CD4-positive, alpha-beta T cell treated with Interleukin-17A for 1 hour (primary cell): ENCODE measurements at regions not wholly inside any gene's neighbourhood (a gene's known extent, or its start where the extent isn't known, plus 50 kb on each side); places are given as distances from the start of the nearest gene placed in this dataset.
"Not testable (repeated sequence)": the region's sequence is repeated elsewhere in the genome, so short reads cannot be mapped to it uniquely, and the experiment has no call there.

Experiments
- DNase-seq: peaks from one replicate; pipeline ENCODE4 v3.0.0-alpha.2; 2020

GRCh38 chr1:195908121-195908520, 700.1 kb downstream of the KCNT2 start:
- no peak for DNase-seq

- no peak for DNase-seq
Measured at GRCh38 chr1:195903203-195903602, 705.0 kb downstream of the KCNT2 start.

GRCh38 chr1:195902779-195903178, 705.5 kb downstream of the KCNT2 start:
- DNase-seq: no peak

DNA sequence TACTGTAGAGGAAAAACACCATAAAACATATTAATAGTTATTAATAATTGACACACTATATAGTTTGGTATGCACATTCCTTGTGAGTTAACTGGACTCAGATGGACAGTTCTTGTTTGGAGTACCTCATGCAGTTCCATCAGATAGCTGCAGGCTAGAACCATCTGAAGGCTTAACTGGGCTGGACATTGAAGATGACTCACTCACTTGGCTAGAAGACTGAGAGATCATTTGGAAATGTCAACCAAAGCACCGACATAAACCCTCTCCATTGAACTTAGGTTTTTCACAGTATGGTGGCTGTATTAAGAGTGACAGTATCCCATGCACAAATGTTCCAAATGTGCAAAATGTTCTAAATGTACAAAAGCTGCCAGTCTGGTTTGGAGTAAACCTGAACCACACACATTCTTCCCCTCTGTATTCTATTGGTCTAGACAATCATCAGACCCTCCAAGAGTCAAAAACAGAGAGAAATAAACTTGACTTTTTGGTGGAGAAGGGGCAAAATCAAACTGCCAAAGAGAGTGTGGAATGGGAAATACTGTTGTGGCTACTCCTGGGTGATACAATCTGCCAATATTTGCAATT, 708.4 kb downstream of the KCNT2 start:
- DNase-seq: no peak

DNA sequence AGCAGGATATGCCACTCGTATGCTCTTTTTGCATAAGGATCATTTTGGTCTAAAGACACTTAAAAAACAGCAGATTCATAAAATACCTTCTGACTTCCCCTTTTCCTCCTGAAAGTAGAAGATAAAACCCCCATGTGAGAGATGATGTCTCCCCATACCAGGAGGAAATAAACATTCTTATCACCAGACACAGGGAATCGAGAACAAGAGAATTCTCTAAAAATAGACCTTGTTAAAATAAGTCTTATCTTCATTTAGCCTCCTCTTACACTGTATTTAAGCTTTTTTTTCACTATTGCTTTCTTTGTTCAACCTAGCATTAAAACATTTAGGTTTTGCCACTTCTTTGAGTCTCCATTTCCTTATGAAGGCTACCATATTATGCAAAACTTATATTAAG, 709.3 kb downstream of the KCNT2 start:
- no peak for DNase-seq

GRCh38 chr1:195898373-195898772, 709.9 kb downstream of the KCNT2 start:
- DNase-seq: no peak

DNA sequence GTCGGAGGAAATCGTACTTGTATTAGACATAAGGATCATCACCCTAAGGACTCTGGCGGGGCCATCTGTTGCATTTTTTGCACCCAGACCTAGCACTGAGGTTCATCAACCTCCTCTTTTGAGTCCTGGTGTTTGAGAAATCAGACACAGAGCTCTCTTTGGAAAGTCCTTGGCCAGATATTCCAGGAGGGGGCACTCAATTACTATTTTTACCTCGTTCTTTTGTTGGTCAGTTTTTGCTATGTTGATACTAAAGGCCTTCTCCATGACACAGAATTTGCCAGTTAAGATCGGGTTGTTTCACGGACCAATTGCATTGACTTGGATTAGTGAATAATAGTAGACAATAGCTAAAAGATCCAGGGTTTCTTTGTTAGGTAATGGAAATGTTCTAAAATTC, 711.2 kb downstream of the KCNT2 start:
- DNase-seq: no peak

DNA sequence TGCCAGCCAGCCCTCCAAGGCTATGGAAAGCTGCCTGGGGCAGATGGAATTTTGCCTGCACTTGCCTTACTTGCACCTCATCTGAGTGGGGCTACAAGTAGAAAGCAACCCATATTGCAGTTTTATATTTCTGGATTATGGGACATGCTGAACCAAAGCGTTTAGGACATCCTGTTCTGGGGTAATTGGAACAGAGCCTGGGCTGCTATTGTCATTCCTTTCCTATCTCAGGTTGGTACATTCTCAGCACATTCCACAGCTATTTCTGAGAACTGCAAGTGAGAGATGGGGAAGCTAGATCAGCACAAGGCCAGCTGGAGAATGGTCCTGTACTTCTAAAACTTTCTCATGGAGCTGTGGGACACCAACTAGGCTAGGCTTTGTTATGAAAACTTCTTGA, 713.8 kb downstream of the KCNT2 start:
- DNase-seq: no peak

- no peak for DNase-seq
Measured at GRCh38 chr1:195886000-195886399, 722.2 kb downstream of the KCNT2 start.

DNA sequence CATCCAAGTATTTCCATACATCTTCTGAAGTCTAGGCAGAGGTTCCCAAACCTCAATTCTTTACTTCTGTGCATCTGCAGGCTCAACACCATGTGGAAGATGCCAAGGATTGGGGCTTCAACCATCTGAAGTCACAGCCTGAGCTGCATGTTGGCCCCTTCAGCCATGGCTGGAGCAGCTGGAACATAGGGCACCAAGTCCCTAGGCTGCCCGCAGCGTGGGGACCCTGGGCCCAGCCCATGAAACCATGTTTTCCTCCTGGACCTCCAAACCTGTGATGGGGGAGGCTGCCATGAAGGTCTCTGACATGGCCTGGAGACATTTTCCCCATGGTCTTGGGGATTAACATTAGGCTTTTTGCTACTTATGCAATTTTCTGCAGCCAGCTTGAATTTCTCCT, 729.8 kb downstream of the KCNT2 start:
- no peak for DNase-seq

GRCh38 chr1:195876792-195877191, 731.4 kb downstream of the KCNT2 start:
- DNase-seq: no peak

DNA sequence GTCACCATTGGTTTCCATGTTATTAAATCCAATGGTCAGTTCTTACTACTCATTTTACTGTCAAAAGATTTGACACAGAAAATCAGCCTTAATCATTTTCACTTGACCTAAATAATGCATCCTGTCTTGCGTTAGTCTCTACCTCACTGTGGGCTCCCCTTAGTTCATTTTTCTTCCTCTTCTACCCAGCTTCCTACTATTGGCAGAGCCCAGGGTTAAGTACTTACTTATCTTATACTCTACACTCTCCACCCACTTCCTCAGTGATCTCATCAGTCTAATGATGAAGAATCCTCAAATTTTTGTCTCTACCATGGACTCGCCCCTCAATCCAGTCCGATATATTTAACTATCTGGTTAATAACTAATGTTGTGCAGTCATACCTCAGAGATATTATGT, 735.9 kb downstream of the KCNT2 start:
- DNase-seq: no peak

DNA sequence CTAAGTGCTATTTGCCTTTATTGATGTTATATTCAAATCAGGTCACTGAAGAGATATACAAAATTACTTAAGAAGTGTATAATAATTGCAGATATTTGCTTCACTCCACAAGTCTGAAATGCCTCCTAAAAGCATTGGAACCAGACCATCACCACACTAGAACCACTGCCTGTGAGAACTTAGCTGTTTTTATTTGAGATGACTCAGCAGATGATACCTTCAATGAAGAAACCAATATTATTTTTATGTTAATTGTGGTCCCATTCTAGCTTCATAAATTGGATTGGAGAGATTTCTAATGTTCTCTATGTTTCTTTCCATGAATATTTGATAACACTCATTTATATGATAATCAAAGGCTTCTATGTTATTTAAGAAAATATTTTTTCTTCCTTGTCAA, 740.6 kb downstream of the KCNT2 start:
- no peak for DNase-seq

GRCh38 chr1:195866781-195867222, 741.4 kb downstream of the KCNT2 start:
- no peak for DNase-seq

DNA sequence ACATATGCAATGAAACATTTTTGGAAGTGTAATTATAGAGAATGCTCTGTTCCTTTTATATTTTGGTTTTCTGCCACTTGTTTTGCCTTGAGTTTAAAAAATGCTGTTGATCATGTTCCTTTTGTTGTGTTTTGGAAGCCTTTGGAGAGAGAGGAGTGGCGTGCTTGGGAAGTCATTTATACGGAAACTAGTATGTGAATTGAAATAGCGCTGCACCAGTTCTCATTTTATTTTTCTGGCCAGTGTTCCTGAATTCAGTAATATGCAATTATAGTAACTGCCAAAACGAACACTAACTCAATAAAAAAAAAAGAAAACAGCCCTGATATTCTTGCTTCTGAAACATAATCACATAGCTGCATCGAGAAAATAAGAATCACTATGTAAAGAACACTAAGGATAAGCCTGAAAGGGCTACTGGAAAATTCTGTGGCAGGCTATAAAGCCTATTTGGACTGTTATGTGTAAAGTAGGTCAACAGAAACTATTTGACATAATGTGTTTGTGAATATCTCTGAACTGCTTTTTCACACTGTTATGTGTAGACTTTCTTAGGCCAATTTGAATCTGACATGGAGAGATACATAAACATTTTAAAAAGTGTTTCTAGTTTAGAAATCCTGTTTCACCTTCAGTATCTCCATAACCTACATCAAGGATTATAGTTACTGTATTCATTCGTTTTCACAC, 742.0 kb downstream of the KCNT2 start:
- no peak for DNase-seq

DNA sequence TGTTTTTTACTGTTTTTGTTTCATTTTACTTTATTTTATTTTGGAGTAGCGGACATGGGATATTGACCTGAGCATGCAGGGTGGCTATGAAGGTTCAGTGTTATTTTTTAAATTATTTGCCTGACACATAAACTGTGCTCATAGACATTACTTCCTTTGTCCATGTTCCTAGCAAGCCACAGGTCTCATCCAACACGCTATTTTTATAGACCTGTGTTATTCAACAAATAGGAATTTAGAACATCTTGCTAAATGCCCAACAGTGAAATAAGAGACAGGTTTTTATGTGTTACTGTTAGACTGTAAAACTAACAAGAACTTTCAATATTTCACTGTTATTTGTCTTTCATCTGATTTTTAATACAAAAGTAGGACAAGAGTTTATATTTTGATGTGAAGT, 756.4 kb downstream of the KCNT2 start:
- no peak for DNase-seq

- no peak for DNase-seq
Measured at GRCh38 chr1:195851016-195851601, 757.1 kb downstream of the KCNT2 start.

DNA sequence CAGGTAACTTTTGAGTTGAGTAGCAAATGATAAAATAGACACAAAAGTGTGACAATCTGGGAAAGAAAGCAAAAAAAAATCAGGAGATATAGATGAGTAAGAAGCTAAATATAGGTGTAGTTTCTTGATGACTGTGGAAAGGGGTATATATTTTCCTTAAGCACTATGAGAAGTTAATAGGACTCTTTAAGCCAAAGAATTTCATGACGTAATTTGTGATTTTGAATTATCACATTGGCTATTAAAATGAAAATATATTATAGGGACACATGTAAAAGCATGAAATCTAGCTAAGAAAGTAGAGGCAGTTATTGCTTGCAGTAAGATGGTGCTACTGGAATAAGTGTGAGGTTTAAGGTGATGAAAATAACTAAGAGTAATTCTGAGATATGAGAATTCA, 759.1 kb downstream of the KCNT2 start:
- no peak for DNase-seq

DNA sequence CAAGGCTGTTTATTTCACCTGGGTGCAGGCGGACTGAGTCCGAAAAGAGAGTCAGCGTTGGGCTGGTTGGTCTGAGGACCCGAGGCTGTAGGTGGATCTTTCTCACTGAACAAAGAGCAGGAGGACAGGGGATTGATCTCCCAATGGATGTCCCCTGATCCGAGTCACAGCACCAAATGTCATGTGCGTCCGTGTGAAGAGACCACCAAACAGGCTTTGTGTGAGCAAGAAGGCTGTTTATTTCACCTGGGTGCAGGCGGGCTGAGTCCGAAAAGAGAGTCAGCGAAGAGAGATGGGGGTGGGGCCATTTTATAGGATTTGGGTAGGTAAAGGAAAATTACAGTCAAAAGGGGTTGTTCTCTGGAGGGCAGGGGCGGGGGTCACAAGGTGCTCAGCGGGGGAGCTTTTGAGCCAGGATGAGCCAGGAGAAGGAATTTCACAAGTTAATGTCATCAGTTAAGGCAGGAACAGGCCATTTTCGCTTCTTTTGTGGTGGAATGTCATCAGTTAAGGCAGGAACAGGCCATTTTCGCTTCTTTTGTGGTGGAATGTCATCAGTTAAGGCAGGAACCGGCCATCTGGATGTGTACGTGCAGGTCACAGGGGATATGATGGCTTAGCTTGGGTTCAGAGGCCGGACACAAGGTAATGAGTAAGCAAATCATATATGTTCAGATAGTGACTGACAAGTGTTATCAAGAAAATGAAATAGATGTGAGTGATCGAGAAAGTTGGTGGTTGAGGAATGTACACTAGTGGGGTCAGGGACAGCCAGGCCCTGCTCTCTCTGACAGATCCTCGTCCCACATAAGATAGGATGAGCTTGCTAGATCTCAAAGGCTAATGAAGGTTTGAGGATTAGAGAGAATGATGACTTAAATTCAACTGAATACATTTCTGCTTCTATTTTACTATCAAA, 760.0 kb downstream of the KCNT2 start:
- DNase-seq: not testable (repeated sequence)

GRCh38 chr1:195831789-195832188, 776.5 kb downstream of the KCNT2 start:
- no peak for DNase-seq

DNA sequence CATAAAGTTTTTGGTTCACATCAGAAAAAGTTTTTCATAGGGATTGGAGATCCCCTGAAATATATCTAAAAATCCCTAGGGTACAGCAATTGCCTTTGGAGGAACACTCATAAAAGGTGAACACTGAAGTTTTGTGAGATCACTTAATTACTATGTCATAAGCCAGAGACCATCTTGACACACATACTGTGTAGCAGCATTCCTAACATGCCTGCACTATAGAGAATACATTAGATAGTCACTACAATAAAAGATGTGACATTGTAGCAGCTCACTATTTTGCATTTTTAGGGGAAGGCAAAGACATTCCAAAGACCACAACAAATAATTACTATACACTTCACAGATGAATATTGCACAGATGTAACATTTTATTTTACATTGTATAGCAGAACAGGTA, 779.9 kb downstream of the KCNT2 start:
- no peak for DNase-seq

GRCh38 chr1:195820925-195821324, 787.3 kb downstream of the KCNT2 start:
- DNase-seq: no peak

DNA sequence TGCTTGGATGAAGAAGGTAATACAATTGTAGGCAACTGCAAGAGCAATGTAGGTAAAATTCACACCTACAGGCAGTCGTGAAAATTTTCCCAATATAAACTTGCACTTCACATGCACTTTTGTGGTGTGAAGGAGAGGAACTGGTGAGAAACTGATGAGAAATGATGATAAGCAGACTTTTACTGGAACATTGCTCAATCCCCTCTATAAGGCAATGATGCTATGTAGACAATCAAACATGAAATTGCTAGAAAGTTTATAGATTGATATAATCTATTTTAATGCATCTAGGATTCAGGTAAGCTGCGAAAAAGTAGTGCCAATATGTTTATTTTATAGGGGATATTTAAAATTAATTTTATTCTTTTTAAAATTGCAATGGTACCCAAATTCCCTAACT, 802.2 kb downstream of the KCNT2 start:
- no peak for DNase-seq

DNA sequence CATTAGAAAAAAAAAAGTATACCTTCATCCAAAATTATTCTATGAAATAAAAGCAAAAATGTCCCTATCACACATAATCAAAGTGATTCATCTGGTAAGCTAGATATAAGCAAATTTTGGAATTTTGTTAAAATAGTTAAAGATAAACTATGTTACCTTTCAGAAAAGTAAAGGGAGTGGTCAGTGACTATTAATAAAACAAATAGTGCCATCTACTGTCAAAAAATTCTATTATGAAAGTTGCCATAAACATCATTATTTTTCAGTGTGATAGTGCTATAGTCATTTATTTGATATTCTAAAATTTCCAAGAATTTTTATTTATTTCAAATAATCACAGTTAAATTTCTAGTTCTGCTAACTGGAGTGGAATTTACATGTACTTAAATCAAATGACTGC, 803.7 kb downstream of the KCNT2 start:
- no peak for DNase-seq
